Heart left ventricle (tissue), 16 donors: ENCODE measurements at regions not wholly inside any gene's neighbourhood (a gene's known extent, or its start where the extent isn't known, plus 50 kb on each side); places are given as distances from the start of the nearest gene placed in this dataset.

Experiments used
- ATAC-seq, 4 donors: fragments of 200-7000 bp; cut with Tn5 transposase; one replicate each; pipeline ENCODE4 v1.9.1; 2020 to 2022; ENCODE audit warnings: moderate library complexity in 4 of 4, mild to moderate bottlenecking in 3 of 4, moderate number of reproducible peaks in 1 of 4
- DNase-seq, 5 donors: peaks; one replicate each; pipeline ENCODE4 v3.0.0-alpha.2; 2020
- H3K27ac ChIP-seq, 12 donors: fragments of 200-600 bp; sonication (generic) in 4 of 12; one replicate each; pipeline versions ENCODE4 v1.5.0 to v1.8.0; 2016 to 2022; ENCODE audit warnings: mild to moderate bottlenecking in 2 of 12
- H3K27me3 ChIP-seq, 9 donors: fragments of 200-600 bp; sonication (generic) in 2 of 9; one replicate each; pipeline versions ENCODE4 v1.5.1 to v1.8.0; 2016 to 2022; ENCODE audit warnings: mild to moderate bottlenecking in 3 of 9
- H3K36me3 ChIP-seq, 9 donors: fragments of 200-600 bp; sonication (generic) in 2 of 9; one replicate each; pipeline versions ENCODE4 v1.5.0 to v1.8.0; 2018 to 2022; ENCODE audit warnings: mild to moderate bottlenecking in 2 of 9
- H3K4me1 ChIP-seq, 12 donors: fragments of 200-600 bp; sonication (generic) in 4 of 12; one replicate each; pipeline versions ENCODE4 v1.5.0 to v1.8.0; 2016 to 2022; ENCODE audit warnings: mild to moderate bottlenecking in 3 of 12
- H3K4me3 ChIP-seq, 12 donors: fragments of 200-600 bp; sonication (generic) in 4 of 12; one replicate each; pipeline versions ENCODE4 v1.5.0 to v1.8.0; 2017 to 2022; ENCODE audit warnings: mild to moderate bottlenecking in 9 of 12, moderate library complexity in 4 of 12
- H3K9me3 ChIP-seq, 12 donors: fragments of 200-600 bp; sonication (generic) in 4 of 12; one replicate each; pipeline versions ENCODE4 v1.5.0 to v1.8.0; 2016 to 2022; ENCODE audit warnings: mild to moderate bottlenecking in 1 of 12
- POLR2A ChIP-seq, 2 donors: fragments of 450-650 bp; IDR thresholded peaks; one replicate each; pipeline ENCODE4 v1.6.1; 2017; ENCODE audit warnings: antibody characterized with exemption in 2 of 2, mild to moderate bottlenecking in 2 of 2, moderate library complexity in 2 of 2
- WGBS, 4 donors: extraction: QIAGEN DNeasy Blood & Tissue Kit in 2 of 4; methylation state at CpG; one replicate each; pipeline versions ENCODE4 v1.1.5 to v1.1.7; 2013 to 2018; 5-methylcytosine and 5-hydroxymethylcytosine counted together
- intact Hi-C, 10 donors: fragments of 100-400 bp; cut with DNase I; formaldehyde crosslinking; loops; one replicate each; pipeline versions ENCODE4 v1.11.1 to v1.14.2; 2022
- TF ChIP-seq, protein P1 (sequence below), 12 donors: fragments of 200-600 bp; sonication (generic) in 4 of 12; IDR thresholded peaks; one replicate each; pipeline versions ENCODE4 v1.5.0 to v1.8.0; 2018 to 2022; ENCODE audit warnings: antibody characterized with exemption in 12 of 12, mild to moderate bottlenecking in 5 of 12
- donor health status: ischemic (EF 13 %, LVEDD 7.1; RV severe dilation, severe dysfunction).
- donor health status: healthy with polysubstance abuse.
- donor health status: DM: no; HTN: yes; CAD: no.
- donor health status: DM: no; HTN: no; CAD: no.
- donor health status: ischemic (EF 25% LVEDD 6.9; RV normal size, moderate dysfunction).
- donor health status: ischemic (EF 25% LVEDD 5.7; RV mildly dilated, moderate dysfunction).
- donor health status: healthy.
- donor health status: DM: yes; HTN: yes; CAD: no.
- donor health status: ischemic (EF 35%, LVEDD 5.7; RV mildly dilated, moderate dysfunction).
- donor health status: nonischemic (EF 11% LVEDD 7.7; RV severe dilation, severe dysfunction).
- donor health status: DM: yes; HTN: yes; CAD: no.
- donor health status: PGD.
- donor health status: ischemic (EF 29% LVEDD 5.4; RV normal size, mild dysfunction).
- donor health status: nonischemic (EF 23%, LVEDD 6.1; RV moderate dilation, normal function).

DNA sequence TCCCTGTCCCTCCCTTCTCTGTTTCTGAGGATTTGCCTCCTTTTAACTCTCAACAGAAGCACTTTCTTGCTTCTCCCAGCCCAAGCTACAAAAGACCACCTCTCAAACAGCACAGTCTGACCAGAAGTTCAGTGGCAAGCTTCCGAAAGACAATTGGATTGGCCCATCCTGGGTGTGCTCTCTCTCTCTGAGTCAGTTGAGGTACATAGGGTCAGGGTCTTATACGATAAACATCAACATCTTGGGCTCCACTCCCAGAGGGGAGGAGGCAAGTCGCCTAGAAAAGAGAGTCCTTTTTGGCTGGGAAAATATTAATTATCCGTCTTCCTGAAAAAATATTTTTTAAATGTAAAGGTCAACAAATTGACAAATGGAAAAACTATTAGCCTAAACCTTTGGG, 155.8 kb downstream of the TMCO5A start:
- intact Hi-C loops: no loop called here
- DNase-seq: no peak
- no peak for TF ChIP-seq POLR2A (IDR thresholded peaks at IDR 0.05)
- TF ChIP-seq, protein P1, sequence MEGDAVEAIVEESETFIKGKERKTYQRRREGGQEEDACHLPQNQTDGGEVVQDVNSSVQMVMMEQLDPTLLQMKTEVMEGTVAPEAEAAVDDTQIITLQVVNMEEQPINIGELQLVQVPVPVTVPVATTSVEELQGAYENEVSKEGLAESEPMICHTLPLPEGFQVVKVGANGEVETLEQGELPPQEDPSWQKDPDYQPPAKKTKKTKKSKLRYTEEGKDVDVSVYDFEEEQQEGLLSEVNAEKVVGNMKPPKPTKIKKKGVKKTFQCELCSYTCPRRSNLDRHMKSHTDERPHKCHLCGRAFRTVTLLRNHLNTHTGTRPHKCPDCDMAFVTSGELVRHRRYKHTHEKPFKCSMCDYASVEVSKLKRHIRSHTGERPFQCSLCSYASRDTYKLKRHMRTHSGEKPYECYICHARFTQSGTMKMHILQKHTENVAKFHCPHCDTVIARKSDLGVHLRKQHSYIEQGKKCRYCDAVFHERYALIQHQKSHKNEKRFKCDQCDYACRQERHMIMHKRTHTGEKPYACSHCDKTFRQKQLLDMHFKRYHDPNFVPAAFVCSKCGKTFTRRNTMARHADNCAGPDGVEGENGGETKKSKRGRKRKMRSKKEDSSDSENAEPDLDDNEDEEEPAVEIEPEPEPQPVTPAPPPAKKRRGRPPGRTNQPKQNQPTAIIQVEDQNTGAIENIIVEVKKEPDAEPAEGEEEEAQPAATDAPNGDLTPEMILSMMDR (IDR thresholded peaks at IDR 0.05): no peak
- H3K36me3 ChIP-seq: no peaks in the 10 kb centered on the region
- H3K27me3 ChIP-seq: no peaks in the 10 kb centered on the region
- no peak overlapping the region for H3K4me3 ChIP-seq
- no peaks in the 10 kb centered on the region for H3K9me3 ChIP-seq
- 49 to 61% (median 56%) methylated on average over 4 of the region's 4 CpGs for WGBS, 4 donors
- ATAC-seq: peak in 1 of 4 donors; percentile 47
- peaks cover 0 to 25% (median 4%) of the 10 kb centered on the region in 12 donors for H3K4me1 ChIP-seq
- peak overlapping the region; percentile 5 to 60 (median 31) for H3K27ac ChIP-seq

DNA sequence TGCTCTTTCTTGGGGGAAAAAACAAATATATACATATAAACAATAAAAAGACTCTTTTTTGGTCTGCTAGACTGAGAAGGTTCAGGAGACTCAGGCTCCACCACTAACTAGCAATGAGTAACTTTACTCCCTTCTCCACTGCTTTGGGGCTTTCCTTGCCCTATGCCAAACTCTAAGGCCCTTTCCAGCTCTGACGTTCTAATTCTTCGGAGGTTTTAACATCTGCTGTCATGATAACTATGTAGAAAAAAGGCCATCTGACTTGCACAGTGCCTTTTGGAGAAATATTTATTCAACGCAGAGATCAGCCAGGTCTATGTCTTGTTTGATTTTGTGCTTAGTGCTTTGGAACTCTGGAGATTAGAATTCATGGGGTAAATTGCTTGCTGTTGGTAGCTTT, 156.2 kb downstream of the TMCO5A start:
- Histone ChIP-seq H3K36me3 (no peaks in the 10 kb centered on the region), H3K4me3 (no peak overlapping the region), H3K27me3 (no peaks in the 10 kb centered on the region), H3K9me3 (peaks cover 0 to under 1% (median 0%) of the 10 kb centered on the region in 12 donors), H3K27ac (peak overlapping the region in 8 of 12 donors; percentile 25 to 60 (median 44)), H3K4me1 (peaks cover 0 to 20% (median 1%) of the 10 kb centered on the region in 12 donors)
- ATAC-seq (peak in 1 of 4 donors; percentile 62), DNase-seq (no peak)
- no peak for TF ChIP-seq POLR2A (IDR thresholded peaks at IDR 0.05)
- 47 to 66% (median 60%) methylated on average over 3 of the region's 3 CpGs for WGBS, 4 donors
- intact Hi-C loops: no loop called here

DNA sequence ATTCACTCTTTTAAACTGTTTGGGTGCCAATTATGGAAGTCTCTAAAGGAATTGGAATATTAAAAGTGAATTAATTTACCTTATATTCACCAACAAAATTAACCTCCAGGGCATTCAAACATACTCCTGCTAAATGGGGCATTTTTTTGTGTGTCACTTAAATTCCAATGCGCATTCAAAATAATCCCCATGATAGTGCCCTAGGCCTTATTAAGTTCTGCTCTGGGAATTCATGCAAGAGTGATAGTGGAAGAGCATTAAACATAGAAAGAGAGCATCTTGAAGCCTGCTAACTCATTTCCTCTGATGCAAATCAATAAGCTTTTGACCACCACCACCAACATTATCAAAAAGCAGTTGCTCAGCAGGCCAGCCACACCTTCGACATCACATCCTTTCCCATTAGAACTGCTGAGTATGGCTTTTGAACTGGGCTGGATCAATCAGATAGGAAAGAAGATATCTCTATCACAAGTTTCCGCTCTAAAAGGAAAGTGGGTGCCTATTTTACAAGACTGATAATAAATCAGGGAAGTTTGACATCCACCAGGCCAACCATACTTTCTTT, 156.7 kb downstream of the TMCO5A start:
- H3K27me3 ChIP-seq: no peaks in the 10 kb centered on the region
- H3K9me3 ChIP-seq: peaks cover 0 to 5% (median 0%) of the 10 kb centered on the region in 12 donors
- intact Hi-C loops: no loop called here
- no peaks in the 10 kb centered on the region for H3K36me3 ChIP-seq
- H3K4me1 ChIP-seq: peaks cover 0 to 15% (median 0%) of the 10 kb centered on the region in 12 donors
- peak overlapping the region in 4 of 12 donors; percentile 33 to 60 (median 42) for H3K27ac ChIP-seq
- DNase-seq (no peak), ATAC-seq (no peak)
- no peak overlapping the region for H3K4me3 ChIP-seq
- 91 to 94% (median 93%) methylated on average over 3 of the region's 3 CpGs for WGBS, 4 donors
- no peak for TF ChIP-seq POLR2A (IDR thresholded peaks at IDR 0.05)
- TF ChIP-seq, protein P1 (IDR thresholded peaks at IDR 0.05): no peak

DNA sequence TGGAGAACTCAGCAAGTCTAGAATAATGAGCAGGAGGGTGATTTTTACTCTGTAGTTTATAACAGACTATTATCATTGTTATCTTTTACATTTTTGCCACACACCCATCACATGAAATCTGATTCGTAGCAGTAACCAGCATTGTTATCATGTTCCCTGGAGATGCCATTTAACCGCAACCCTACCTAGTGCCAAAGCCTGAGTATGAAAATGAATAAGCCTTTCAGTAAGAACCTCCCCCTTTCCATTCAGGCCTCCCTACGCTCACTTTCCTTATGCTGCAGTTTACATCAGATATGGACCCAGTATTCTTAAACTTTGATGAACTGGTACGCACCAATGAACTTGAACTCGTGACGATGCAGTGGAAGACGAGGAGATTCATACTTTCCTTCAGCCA, 158.7 kb upstream of the SPRED1 start:
- Histone ChIP-seq H3K27ac (no peak overlapping the region), H3K4me1 (peaks cover 0 to 9% (median 0%) of the 10 kb centered on the region in 12 donors), H3K27me3 (no peaks in the 10 kb centered on the region), H3K9me3 (peaks cover 0 to 24% (median 2%) of the 10 kb centered on the region in 12 donors), H3K4me3 (no peak overlapping the region), H3K36me3 (no peaks in the 10 kb centered on the region)
- WGBS, 4 donors: 92 to 95% (median 94%) methylated on average over 7 of the region's 7 CpGs
- intact Hi-C loops: no loop called here
- TF ChIP-seq, protein P1 (IDR thresholded peaks at IDR 0.05): no peak
- TF ChIP-seq POLR2A (IDR thresholded peaks at IDR 0.05): no peak
- no peak for ATAC-seq
- DNase-seq: no peak

DNA sequence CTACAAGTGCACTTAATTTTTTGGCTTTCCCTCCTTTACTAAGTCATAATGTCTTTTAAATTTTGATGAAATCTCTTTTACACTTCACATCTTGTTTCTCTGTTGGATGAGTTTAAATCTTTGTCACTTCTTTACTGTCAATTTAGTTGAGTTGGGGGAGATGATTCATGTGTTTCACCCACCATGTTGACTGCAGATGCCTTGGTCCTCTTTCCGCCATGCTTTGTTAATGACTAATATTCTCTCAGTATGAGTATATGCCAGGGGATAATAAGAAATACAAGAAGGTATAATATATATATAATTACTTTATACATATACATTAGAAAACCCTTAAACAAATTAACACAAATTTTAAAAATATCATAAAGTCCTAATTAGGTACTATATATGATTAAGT, 149.7 kb upstream of the SPRED1 start:
- peaks cover 0 to 4% (median 0%) of the 10 kb centered on the region in 12 donors for H3K9me3 ChIP-seq
- DNase-seq (no peak), ATAC-seq (no peak)
- H3K36me3 ChIP-seq: no peaks in the 10 kb centered on the region
- no peak overlapping the region for H3K27ac ChIP-seq
- H3K4me3 ChIP-seq: no peak overlapping the region
- H3K27me3 ChIP-seq: no peaks in the 10 kb centered on the region
- no peaks in the 10 kb centered on the region for H3K4me1 ChIP-seq
- intact Hi-C loops: no loop called here
- WGBS, 4 donors: 94 to 100% (median 98%) methylated on average over 1 of the region's 1 CpG
- no peak for TF ChIP-seq POLR2A (IDR thresholded peaks at IDR 0.05)
- TF ChIP-seq, protein P1 (IDR thresholded peaks at IDR 0.05): no peak
